Endothelial cell of umbilical vein (primary cell): ENCODE measurements at regions not wholly inside any gene's neighbourhood (a gene's known extent, or its start where the extent isn't known, plus 50 kb on each side); places are given as distances from the start of the nearest gene placed in this dataset.

Experiments
- BruUV-seq: library from RNA; stranded (reverse); fragments of 400-500 nt; replicated peaks from 2 replicates; lab custom pipeline; 2021; lab: Mats Ljungman, UMichigan
- CTCF ChIA-PET: fragments of 300-600, 350-600 bp; sonication (Branson Sonifier 250); formaldehyde crosslinking; loops from one replicate; lab custom pipeline; 2021; ENCODE audit warnings: antibody characterized with exemption, inconsistent platforms; lab: Charles Lee
- POLR2A ChIA-PET: fragments of 300-600, 350-600 bp; sonication (Branson Sonifier 250); formaldehyde crosslinking; loops from one replicate; lab custom pipeline; 2021; ENCODE audit warnings: antibody characterized with exemption, inconsistent platforms; lab: Charles Lee
- DNase-seq: peaks from one replicate; pipeline ENCODE4 v3.0.0-alpha.2; 2011; ENCODE audit warnings: low read depth, low spot score
- FAIRE-seq: peaks from 2 replicates; lab custom pipeline; 2011; peaks lifted over from hg19 to GRCh38; lab: Jason Lieb, UNC
- H2AFZ ChIP-seq: 2 replicates; pipeline ENCODE4 v1.6.0; 2012; ENCODE audit warnings: low read depth, low read length, control low read depth, inconsistent platforms
- H3K27ac ChIP-seq: 2 replicates; pipeline ENCODE4 v1.5.1; 2011; ENCODE audit warnings: low read depth, mild to moderate bottlenecking, control low read depth, low read length, moderate library complexity; ENCODE audit not compliant: insufficient read depth
- H3K27me3 ChIP-seq, 2 experiments: 2 replicates each; pipeline versions ENCODE4 v1.6.0 to v1.6.1; 2011; ENCODE audit warnings: low read length in 2 of 2, mixed read lengths in 1 of 2; ENCODE audit not compliant: control insufficient read depth in 2 of 2, insufficient read depth in 2 of 2
- H3K36me3 ChIP-seq, 2 experiments: 2 replicates in 1 of 2; 3 replicates in 1 of 2; pipeline ENCODE4 v1.5.1; 2011; ENCODE audit warnings: low read length in 2 of 2, mild to moderate bottlenecking in 1 of 2, moderate library complexity in 1 of 2; ENCODE audit not compliant: control insufficient read depth in 2 of 2, insufficient read depth in 2 of 2; ENCODE audit errors: extremely low read depth in 1 of 2
- H3K4me1 ChIP-seq: 3 replicates; pipeline ENCODE4 v1.5.1; 2011; ENCODE audit warnings: mild to moderate bottlenecking, low read length; ENCODE audit not compliant: control insufficient read depth, insufficient read depth; ENCODE audit errors: extremely low read depth
- H3K4me2 ChIP-seq: 2 replicates; pipeline ENCODE4 v1.6.1; 2011; ENCODE audit warnings: low read length, control low read depth, mixed read lengths; ENCODE audit not compliant: insufficient read depth
- H3K4me3 ChIP-seq, 3 experiments: fragments of 200-600 bp in 1 of 3; sonication (generic), shearing (Covaris generic) in 1 of 3; replicated peaks in 1 of 3; 2 replicates each; pipeline ENCODE4 v1.5.1; 2011 to 2016; ENCODE audit warnings: control low read depth in 3 of 3, low read length in 3 of 3, mild to moderate bottlenecking in 2 of 3, inconsistent platforms in 1 of 3, low read depth in 1 of 3, moderate library complexity in 1 of 3; ENCODE audit not compliant: insufficient read depth in 1 of 3
- H3K79me2 ChIP-seq: 2 replicates; pipeline ENCODE4 v1.6.0; 2012; ENCODE audit warnings: low read length, inconsistent platforms; ENCODE audit not compliant: control insufficient read depth, insufficient read depth
- H3K9ac ChIP-seq: replicated peaks from 2 replicates; pipeline ENCODE3; 2011; ENCODE audit warnings: low read length, control low read depth; ENCODE audit not compliant: insufficient read depth; ENCODE audit errors: extremely low read depth
- H3K9me1 ChIP-seq: replicated peaks from 3 replicates; pipeline ENCODE4 v1.6.0; 2011; ENCODE audit warnings: mild to moderate bottlenecking, low read length; ENCODE audit not compliant: control insufficient read depth, insufficient read depth; ENCODE audit errors: extremely low read depth
- H3K9me3 ChIP-seq: replicated peaks from 2 replicates; pipeline ENCODE4 v1.5.1; 2012; ENCODE audit warnings: low read length, inconsistent platforms; ENCODE audit not compliant: control insufficient read depth, insufficient read depth
- H4K20me1 ChIP-seq: replicated peaks from 2 replicates; pipeline ENCODE3; 2011; ENCODE audit warnings: mild to moderate bottlenecking, low read length; ENCODE audit not compliant: control insufficient read depth, insufficient read depth; ENCODE audit errors: extremely low read depth
- EZH2 ChIP-seq: IDR thresholded peaks from 2 replicates; pipeline ENCODE4 v1.6.1; 2012; ENCODE audit warnings: borderline replicate concordance, low read depth, mild to moderate bottlenecking, moderate library complexity, low read length, inconsistent platforms; ENCODE audit not compliant: severe bottlenecking
- FOS ChIP-seq: IDR thresholded peaks from 2 replicates; pipeline ENCODE4 v1.6.1; 2011; ENCODE audit warnings: mild to moderate bottlenecking, low read length, moderate library complexity, borderline replicate concordance; ENCODE audit not compliant: insufficient read depth
- GATA2 ChIP-seq: IDR thresholded peaks from 2 replicates; pipeline ENCODE4 v1.7.0; 2011; ENCODE audit warnings: low read depth, mild to moderate bottlenecking, moderate library complexity, mixed read lengths, low read length; ENCODE audit not compliant: insufficient read length, insufficient read depth
- JUN ChIP-seq: IDR thresholded peaks from 2 replicates; pipeline ENCODE4 v1.6.1; 2011; ENCODE audit warnings: borderline replicate concordance, low read depth; ENCODE audit not compliant: insufficient read length, insufficient read depth
- MAX ChIP-seq: IDR thresholded peaks from 2 replicates; pipeline ENCODE4 v1.6.1; 2011; ENCODE audit not compliant: insufficient read depth, insufficient read length
- MYC ChIP-seq: IDR thresholded peaks from one replicate; pipeline ENCODE4 v1.6.1; 2011; ENCODE audit warnings: mild to moderate bottlenecking, low read depth, low read length
- POLR2A ChIP-seq: IDR thresholded peaks from 2 replicates; pipeline ENCODE4 v1.6.1; 2012; ENCODE audit warnings: low read depth, mild to moderate bottlenecking, control low read depth, low read length
- POLR2AphosphoS5 ChIP-seq: IDR thresholded peaks from 2 replicates; pipeline ENCODE4 v1.6.1; 2012; ENCODE audit warnings: low read depth, mild to moderate bottlenecking, control low read depth, low read length, moderate library complexity; ENCODE audit not compliant: insufficient read depth
- dilution Hi-C: fragments of 300-500 bp; cut with MboI; formaldehyde crosslinking; loops from one replicate; pipeline ENCODE4 v1.15.0; 2019; ENCODE audit warnings: low sequenced_read_pairs; ENCODE audit not compliant: extremely low pct_ligation_motif_present
- intact Hi-C: fragments of 100-400 bp; cut with micrococcal nuclease; formaldehyde crosslinking; loops from one replicate; pipeline ENCODE4 v1.10.0; 2022

- POLR2A ChIA-PET: no interaction called here
- no TSS peak for BruUV-seq
These were observed 478.3 kb upstream of the EDIL3 start for GRCh38 chr5:84863020-84863419.

GRCh38 chr5:84862132-84862531 is 477.5 kb upstream of the EDIL3 start:
- FAIRE-seq (no peak), DNase-seq (no peak)
- H3K36me3 ChIP-seq: no peaks in the 10 kb centered on the region
- H3K9ac ChIP-seq: no peak overlapping the region
- dilution Hi-C loops (no loop called here), intact Hi-C loops (no loop called here)
- H3K9me1 ChIP-seq: no peaks in the 10 kb centered on the region
- H3K79me2 ChIP-seq: no peaks in the 10 kb centered on the region
- no peaks in the 10 kb centered on the region for H3K4me1 ChIP-seq
- CTCF ChIA-PET: no interaction called here
- POLR2A ChIA-PET: no interaction called here
- TF ChIP-seq MAX (no peak), MYC (no peak), GATA2 (no peak), POLR2AphosphoS5 (no peak), JUN (no peak), EZH2 (no peak)
- no peak overlapping the region for H3K4me3 ChIP-seq
- H3K27me3 ChIP-seq: no peaks in the 10 kb centered on the region
- H3K27ac ChIP-seq: no peak overlapping the region
- no peaks in the 10 kb centered on the region for H3K9me3 ChIP-seq
- BruUV-seq: no TSS peak
- H3K4me2 ChIP-seq: no peak overlapping the region
- no peak overlapping the region for H2AFZ ChIP-seq
- no peaks in the 10 kb centered on the region for H4K20me1 ChIP-seq

More at GRCh38 chr5:84863020-84863419, 478.3 kb upstream of the EDIL3 start:
- Histone ChIP-seq H3K4me2 (no peak overlapping the region), H2AFZ (no peak overlapping the region), H4K20me1 (no peaks in the 10 kb centered on the region), H3K36me3 (no peaks in the 10 kb centered on the region), H3K27ac (no peak overlapping the region), H3K9me3 (no peaks in the 10 kb centered on the region), H3K4me3 (no peak overlapping the region), H3K27me3 (no peaks in the 10 kb centered on the region), H3K9ac (no peak overlapping the region), H3K4me1 (no peaks in the 10 kb centered on the region), H3K9me1 (no peaks in the 10 kb centered on the region), H3K79me2 (no peaks in the 10 kb centered on the region)
- FAIRE-seq (no peak), DNase-seq (no peak)
- CTCF ChIA-PET: no interaction called here
- TF ChIP-seq FOS (no peak), JUN (no peak), POLR2A (no peak), MAX (no peak)
- dilution Hi-C loops (no loop called here), intact Hi-C loops (no loop called here)
